Activated T-helper 2 cell treated with anti-CD3 and anti-CD28 coated beads, Interferon-gamma antibody, Interleukin-2, Interleukin-4, amounts not matched to agents 10 μg/mL and 5 μg/mL and 100 μg/mL, durations not matched to agents 14 hours and 24 hours and 36 hours (primary cell): ENCODE measurements at regions not wholly inside any gene's neighbourhood (a gene's known extent, or its start where the extent isn't known, plus 50 kb on each side); places are given as distances from the start of the nearest gene placed in this dataset.

Experiments used
- DNase-seq: peaks from one replicate; pipeline ENCODE4 v3.0.0; 2021; ENCODE audit warnings: low spot score
- H3K27ac Mint-ChIP-seq: one replicate; pipeline ENCODE4 v1.8.0; 2021; ENCODE audit warnings: mixed read lengths
- H3K27me3 Mint-ChIP-seq: one replicate; pipeline ENCODE4 v1.8.0; 2021; ENCODE audit warnings: low read depth, mixed read lengths
- H3K36me3 Mint-ChIP-seq: one replicate; pipeline ENCODE4 v1.8.0; 2021; ENCODE audit warnings: low read depth, mixed read lengths
- H3K4me1 Mint-ChIP-seq: one replicate; pipeline ENCODE4 v1.8.0; 2021; ENCODE audit warnings: low read depth, mixed read lengths
- H3K4me3 Mint-ChIP-seq: one replicate; pipeline ENCODE4 v1.8.0; 2021; ENCODE audit warnings: low read depth, mild to moderate bottlenecking, moderate library complexity, mixed read lengths
- H3K9me3 Mint-ChIP-seq: one replicate; pipeline ENCODE4 v1.8.0; 2021; ENCODE audit warnings: mixed read lengths
- intact Hi-C: fragments of 100-400 bp; cut with micrococcal nuclease; formaldehyde crosslinking; loops from one replicate; pipeline ENCODE4 v1.15.1; 2023

DNA sequence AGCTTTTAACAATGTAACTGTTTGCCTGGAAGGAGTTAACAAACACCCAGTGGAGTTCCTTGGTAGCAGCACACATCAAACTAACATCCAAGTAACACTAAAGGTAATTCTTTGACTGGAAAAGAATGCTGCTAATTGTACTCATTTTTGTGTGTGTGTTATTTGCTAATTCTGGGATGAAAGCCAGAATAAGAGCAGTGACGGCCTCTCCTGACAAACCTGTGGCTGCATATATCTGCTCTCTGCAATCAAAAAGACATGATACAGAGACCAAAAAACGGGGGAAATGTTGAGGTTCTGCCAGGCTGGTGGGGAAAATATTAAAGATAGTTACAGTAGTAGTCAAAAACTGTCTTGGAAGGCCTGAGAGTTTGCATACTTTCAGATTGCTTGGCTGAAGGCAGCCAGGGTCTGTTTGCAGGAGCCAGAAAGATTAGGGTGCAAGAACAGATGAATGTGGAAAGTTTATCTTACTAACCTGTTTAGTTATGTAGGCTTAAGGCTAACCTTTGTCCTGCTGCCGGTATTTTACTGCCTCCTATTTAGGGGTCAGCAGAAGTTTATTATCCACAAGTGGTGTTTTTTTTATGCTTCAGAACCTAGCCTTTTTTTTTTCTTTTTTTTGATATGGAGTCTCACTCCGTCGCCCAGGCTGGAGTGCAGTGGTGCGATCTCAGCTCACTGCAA is 325.6 kb upstream of the RBMY1B start:
- no peak for DNase-seq
- Mint-ChIP-seq H3K4me3 (no peak overlapping the region), H3K4me1 (peaks cover 19% of the 10 kb centered on the region), H3K27ac (no peak overlapping the region), H3K36me3 (no peaks in the 10 kb centered on the region), H3K9me3 (no peaks in the 10 kb centered on the region), H3K27me3 (no peaks in the 10 kb centered on the region)
- intact Hi-C loops, result no loop called here

DNA sequence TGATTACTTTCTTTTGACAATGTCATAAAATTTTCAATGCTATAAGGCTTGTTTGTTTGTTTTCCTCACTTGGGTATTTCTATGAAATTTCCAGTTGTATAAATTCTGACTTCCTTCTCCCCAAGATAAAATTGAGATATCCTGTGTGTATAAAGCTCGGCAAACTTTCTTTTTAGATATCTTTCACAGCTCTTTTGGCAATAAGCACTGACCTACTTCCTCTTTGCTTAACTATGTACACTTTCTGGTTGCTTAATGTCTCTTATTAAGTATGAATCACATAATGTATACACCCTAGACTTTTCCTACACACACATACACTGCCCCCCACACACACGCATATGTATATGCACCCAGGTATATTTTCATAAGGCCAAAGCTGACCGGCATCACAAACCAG is 318.4 kb upstream of the RBMY1B start:
- DNase-seq, result no peak
- intact Hi-C loops, result no loop called here
- H3K36me3 Mint-ChIP-seq, result peaks cover 35% of the 10 kb centered on the region
- no peak overlapping the region for H3K4me3 Mint-ChIP-seq
- H3K9me3 Mint-ChIP-seq, result no peaks in the 10 kb centered on the region
- no peak overlapping the region for H3K27ac Mint-ChIP-seq
- peaks cover 17% of the 10 kb centered on the region for H3K4me1 Mint-ChIP-seq
- no peaks in the 10 kb centered on the region for H3K27me3 Mint-ChIP-seq

DNA sequence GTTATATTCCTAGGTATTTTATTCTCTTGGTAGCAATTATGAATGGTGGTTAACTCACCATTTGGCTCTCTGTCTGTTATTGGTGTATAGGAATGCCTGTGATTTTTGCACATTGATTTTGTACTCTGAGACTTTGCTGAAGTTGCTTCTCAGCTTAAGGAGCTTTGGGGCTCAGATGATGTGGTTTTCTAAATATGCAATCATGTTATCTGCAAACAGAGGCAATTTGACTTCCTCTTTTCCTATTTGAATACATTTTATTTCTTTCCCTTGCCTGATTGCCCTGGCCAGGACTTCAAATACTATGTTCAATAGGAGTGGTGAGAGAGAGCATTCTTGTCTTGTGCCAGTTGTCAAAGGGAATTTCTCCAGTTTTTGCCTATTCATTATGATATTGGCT is 310.9 kb upstream of the RBMY1B start:
- DNase-seq, result no peak
- Mint-ChIP-seq H3K9me3 (no peaks in the 10 kb centered on the region), H3K36me3 (peaks cover 42% of the 10 kb centered on the region), H3K27ac (no peak overlapping the region), H3K4me3 (no peak overlapping the region), H3K4me1 (peaks cover 9% of the 10 kb centered on the region), H3K27me3 (no peaks in the 10 kb centered on the region)
- intact Hi-C loops, result no loop called here

DNA sequence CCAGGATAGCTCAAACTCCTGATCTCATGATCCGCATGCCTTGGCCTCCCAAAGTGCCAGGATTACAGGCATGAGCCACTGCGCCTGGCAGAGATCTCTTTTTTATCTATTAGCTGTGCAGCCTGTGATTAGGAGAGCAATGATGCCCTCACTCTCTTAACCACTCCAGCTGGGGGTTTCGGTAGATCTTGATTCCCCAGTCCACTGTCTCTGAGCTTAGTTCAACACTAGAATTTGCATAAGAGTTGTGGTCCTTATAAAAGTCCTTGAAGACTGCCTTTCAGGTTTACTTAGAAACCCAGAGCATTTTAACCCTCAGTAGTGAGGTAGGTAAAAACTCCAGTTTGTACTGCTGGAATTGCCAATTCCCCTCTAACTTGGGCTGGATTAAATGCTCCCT is 283.3 kb upstream of the RBMY1B start:
- intact Hi-C loops, result no loop called here
- no peak overlapping the region for H3K27ac Mint-ChIP-seq
- no peaks in the 10 kb centered on the region for H3K27me3 Mint-ChIP-seq

DNA sequence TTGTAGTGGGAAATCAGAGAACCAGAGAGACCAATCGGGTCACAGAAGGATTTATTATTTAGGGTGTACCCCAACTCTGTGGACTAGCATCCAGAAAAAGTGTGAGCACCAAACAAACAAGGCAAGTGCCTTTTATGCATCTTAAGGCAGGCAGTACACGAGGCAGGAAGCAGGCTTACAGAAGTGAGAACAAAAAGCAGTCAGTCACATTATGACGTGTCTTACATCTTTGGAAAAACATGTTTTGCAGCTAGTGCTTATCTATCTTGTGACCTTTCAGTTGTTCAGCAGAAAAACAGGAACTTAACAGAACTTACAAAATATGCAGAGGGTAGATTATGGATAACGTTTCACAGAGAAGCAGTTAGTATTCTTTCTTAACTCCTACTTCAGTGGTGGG is 270.9 kb upstream of the RBMY1B start:
- peak overlapping the region; percentile 16 for H3K4me3 Mint-ChIP-seq
- DNase-seq, result peak; percentile 40
- intact Hi-C loops, result loop anchor here (1.0 to 5.0 kb wide), 7 partner anchors 8 to 663 kb away; partner anchors contain the start of gene EIF1AY
- H3K27me3 Mint-ChIP-seq, result no peaks in the 10 kb centered on the region
- H3K36me3 Mint-ChIP-seq, result peaks cover 58% of the 10 kb centered on the region
- peaks cover 23% of the 10 kb centered on the region for H3K9me3 Mint-ChIP-seq
- peaks cover 52% of the 10 kb centered on the region for H3K4me1 Mint-ChIP-seq
- H3K27ac Mint-ChIP-seq, result peak overlapping the region; percentile 98

More for the DNA sequence above, 283.3 kb upstream of the RBMY1B start:
- no peak for DNase-seq
- Mint-ChIP-seq H3K4me3 (no peak overlapping the region), H3K36me3 (no peaks in the 10 kb centered on the region), H3K9me3 (peaks cover 2% of the 10 kb centered on the region), H3K4me1 (peaks cover 10% of the 10 kb centered on the region)

DNA sequence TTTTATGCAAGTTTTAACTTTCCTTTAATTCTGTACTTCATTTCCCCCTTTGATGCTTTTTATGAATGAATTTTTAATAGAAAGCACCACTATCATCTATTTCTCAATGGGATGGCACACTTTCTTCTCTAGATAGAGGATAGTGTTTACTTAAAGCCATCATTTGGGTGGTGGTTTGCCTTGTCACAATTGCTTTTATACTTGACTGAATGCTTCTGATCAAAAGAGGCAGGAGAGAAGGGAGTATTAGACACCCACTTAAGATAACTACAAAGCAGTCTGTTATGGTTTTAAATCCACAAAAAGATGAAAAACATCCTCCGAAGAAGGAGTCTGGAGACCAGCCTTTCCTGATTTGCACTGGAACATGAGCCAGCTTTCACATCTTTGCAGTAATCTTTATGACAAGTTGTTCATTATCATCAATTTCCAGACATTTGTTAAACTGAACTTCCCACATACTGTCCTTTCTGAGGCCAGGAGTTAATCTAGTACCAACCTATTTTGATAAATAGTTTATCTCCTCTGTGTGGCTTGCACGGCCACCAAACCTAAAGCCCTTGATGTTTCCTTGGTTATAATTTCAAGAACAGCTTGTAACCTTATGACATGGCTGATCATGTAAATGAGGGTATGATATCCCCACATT is 270.4 kb upstream of the RBMY1B start:
- H3K27me3 Mint-ChIP-seq, result no peaks in the 10 kb centered on the region
- intact Hi-C loops, result loop anchor here (1.0 to 5.0 kb wide), 7 partner anchors 8 to 663 kb away; partner anchors contain the start of gene EIF1AY
- peaks cover 61% of the 10 kb centered on the region for H3K36me3 Mint-ChIP-seq
- H3K4me3 Mint-ChIP-seq, result peak overlapping the region; percentile 26
- H3K9me3 Mint-ChIP-seq, result peaks cover 23% of the 10 kb centered on the region
- peaks cover 57% of the 10 kb centered on the region for H3K4me1 Mint-ChIP-seq
- H3K27ac Mint-ChIP-seq, result peak overlapping the region; percentile 98
- no peak for DNase-seq

DNA sequence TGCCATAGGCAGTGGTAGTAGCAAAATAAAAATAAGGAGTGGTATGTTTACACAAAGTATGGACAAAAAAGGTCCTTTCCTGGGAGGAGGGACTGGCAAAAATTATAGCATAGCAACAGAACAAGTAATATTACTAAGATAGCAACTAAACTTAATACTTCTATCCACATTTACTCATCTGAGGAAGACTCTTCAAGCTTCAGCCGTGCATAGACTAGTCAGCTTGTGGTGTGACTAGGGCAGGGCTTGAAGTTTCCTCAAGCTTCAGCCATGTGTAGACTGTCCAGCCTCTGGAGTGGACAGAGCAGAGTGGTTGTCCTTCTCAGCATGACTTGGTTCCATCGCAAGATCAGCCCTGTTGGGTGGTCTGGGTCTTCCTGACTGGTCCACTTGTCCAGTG is 268.3 kb upstream of the RBMY1B start:
- H3K27me3 Mint-ChIP-seq, result no peaks in the 10 kb centered on the region
- DNase-seq, result no peak
- H3K4me1 Mint-ChIP-seq, result peaks cover 65% of the 10 kb centered on the region
- peaks cover 59% of the 10 kb centered on the region for H3K36me3 Mint-ChIP-seq
- H3K4me3 Mint-ChIP-seq, result no peak overlapping the region
- intact Hi-C loops, result loop anchor here (5.0 kb wide), 5 partner anchors 60 to 665 kb away; partner anchors contain the start of gene EIF1AY
- H3K9me3 Mint-ChIP-seq, result peaks cover 20% of the 10 kb centered on the region
- peak overlapping the region; percentile 98 for H3K27ac Mint-ChIP-seq

DNA sequence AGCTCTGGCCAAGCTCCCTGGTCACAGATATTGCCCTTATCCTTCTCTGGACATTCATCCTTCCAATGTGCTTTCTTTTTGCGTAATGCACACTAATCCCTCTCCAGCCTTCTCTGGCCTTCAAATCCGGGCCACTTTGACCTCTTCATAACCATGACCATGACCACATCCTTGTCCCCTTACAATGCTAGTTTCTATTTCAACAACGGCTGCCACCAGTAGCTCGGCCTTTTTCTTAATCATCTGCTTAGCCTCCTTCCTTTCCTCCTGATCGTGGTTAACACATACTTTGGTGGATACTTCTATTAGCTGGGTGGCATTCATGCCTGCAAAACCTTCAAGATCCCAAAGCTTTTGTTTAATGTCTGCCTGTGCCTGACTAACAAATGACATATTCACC is 264.4 kb upstream of the RBMY1B start:
- no peak for DNase-seq
- H3K36me3 Mint-ChIP-seq, result peaks cover 32% of the 10 kb centered on the region
- no peaks in the 10 kb centered on the region for H3K9me3 Mint-ChIP-seq
- intact Hi-C loops, result no loop called here
- no peaks in the 10 kb centered on the region for H3K27me3 Mint-ChIP-seq
- H3K4me3 Mint-ChIP-seq, result no peak overlapping the region
- H3K4me1 Mint-ChIP-seq, result peaks cover 59% of the 10 kb centered on the region
- H3K27ac Mint-ChIP-seq, result peak overlapping the region; percentile 67

DNA sequence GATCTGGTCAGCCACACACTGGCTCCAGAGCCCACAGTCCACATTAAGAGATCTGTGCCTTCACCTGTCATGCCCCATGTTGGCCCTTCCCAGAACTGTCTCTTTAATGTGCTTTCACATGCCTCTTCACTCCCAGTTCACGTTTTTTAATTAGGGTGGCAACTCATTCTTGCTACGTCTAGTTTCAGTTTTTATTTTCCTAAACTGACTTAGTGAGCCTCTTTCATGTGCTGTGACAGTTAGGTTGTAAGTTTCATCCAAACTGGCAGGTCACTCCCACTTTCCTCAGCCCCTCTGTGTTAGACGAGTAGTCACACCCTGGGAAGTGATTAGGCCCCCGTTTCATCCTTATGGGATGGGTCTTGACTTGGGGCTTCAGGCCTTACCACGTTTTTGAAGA is 262.5 kb upstream of the RBMY1B start:
- intact Hi-C loops, result loop anchor here (1.0 kb wide), 1 partner anchor 8 kb away; no protein-coding TSS in a partner anchor
- DNase-seq, result no peak
- peaks cover 22% of the 10 kb centered on the region for H3K36me3 Mint-ChIP-seq
- H3K4me3 Mint-ChIP-seq, result peak overlapping the region; percentile 75
- H3K9me3 Mint-ChIP-seq, result no peaks in the 10 kb centered on the region
- H3K27me3 Mint-ChIP-seq, result no peaks in the 10 kb centered on the region
- H3K27ac Mint-ChIP-seq, result peak overlapping the region; percentile 99
- peaks cover 48% of the 10 kb centered on the region for H3K4me1 Mint-ChIP-seq

DNA sequence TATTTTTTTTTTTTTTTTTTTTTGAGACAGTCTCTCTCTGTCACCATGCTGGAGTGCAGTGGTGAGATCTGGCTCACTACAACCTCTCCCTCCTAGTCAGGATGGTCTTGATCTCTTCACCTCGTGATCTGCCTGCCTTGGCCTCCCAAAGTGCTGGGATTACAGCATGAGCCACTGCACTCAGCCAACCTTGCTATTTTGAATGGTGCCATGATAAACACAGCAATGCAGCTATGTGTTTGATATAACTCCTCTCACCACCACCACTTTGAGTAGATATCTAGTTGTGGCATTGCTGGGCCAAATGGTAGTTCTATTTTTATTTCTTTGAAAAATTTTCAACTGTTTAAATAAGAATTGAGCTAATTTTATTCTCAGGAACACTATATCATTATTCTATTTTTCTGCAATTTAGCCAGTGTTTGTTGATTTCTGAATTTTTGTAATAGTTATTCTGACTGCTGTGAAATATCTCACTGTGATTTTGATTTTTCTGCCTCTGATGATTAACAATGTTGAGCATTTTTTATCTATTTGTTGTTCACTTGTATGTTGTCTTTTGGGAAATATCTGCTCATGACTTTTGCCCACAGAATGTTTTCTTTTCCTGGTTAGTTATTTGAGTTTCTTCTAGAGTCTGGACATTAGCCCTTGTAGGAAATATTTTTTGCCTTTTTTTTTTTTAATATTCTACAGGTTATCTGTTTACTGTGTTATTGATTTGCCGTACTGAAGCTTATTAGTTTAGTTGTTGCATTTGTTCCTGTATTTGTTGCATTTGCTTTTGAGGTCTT is 257.5 kb upstream of the RBMY1B start:
- intact Hi-C loops, result no loop called here
- DNase-seq, result no peak
- H3K9me3 Mint-ChIP-seq, result no peaks in the 10 kb centered on the region
- peaks cover 18% of the 10 kb centered on the region for H3K36me3 Mint-ChIP-seq
- peaks cover 32% of the 10 kb centered on the region for H3K4me1 Mint-ChIP-seq
- H3K27me3 Mint-ChIP-seq, result no peaks in the 10 kb centered on the region
- peak overlapping the region; percentile 89 for H3K4me3 Mint-ChIP-seq
- peak overlapping the region; percentile 73 for H3K27ac Mint-ChIP-seq

DNA sequence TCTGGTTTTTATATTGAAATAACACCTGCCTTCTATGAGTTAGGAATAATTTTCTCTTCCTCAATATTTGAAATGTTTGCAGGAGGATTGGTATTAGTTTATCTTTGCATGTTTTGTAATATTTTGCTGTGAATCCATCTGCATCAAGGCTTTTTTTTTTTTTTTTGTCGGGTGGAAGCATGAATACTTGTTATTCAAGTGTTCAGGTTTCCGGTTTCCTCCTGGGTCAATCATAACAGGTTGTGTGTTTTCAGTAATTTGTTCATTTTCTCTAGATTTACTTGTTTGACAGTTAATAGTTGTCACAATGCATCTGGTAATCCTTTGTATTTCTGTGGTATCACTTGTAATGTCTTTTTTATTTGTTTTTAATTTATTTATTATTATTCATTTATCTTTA is 256.7 kb upstream of the RBMY1B start:
- H3K4me3 Mint-ChIP-seq, result peak overlapping the region; percentile 89
- peaks cover 18% of the 10 kb centered on the region for H3K36me3 Mint-ChIP-seq
- peak overlapping the region; percentile 93 for H3K27ac Mint-ChIP-seq
- no peak for DNase-seq
- no peaks in the 10 kb centered on the region for H3K27me3 Mint-ChIP-seq
- intact Hi-C loops, result no loop called here
- H3K4me1 Mint-ChIP-seq, result peaks cover 26% of the 10 kb centered on the region
- H3K9me3 Mint-ChIP-seq, result no peaks in the 10 kb centered on the region

DNA sequence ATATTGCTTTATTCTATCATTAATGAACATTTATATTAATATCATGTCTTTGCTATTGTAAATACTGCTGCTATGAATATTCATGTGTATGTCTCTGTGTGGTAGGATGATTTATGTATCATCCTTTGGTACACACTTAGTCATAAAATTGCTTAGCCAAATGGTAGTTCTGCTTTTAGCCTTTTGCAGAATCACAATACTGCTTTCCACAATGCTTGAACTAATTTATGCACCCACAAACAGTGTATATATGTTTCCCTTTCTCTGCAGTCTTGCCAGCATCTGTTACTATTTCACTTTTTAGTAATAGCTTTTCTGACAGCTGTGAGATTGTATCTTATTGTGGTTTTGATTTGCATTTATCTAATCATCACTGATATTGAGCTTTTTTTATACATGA is 254.3 kb upstream of the RBMY1B start:
- Mint-ChIP-seq H3K27ac (peak overlapping the region; percentile 81), H3K9me3 (no peaks in the 10 kb centered on the region), H3K36me3 (peaks cover 18% of the 10 kb centered on the region), H3K4me3 (peak overlapping the region; percentile 71), H3K27me3 (no peaks in the 10 kb centered on the region), H3K4me1 (peaks cover 37% of the 10 kb centered on the region)
- intact Hi-C loops, result loop anchor here (2.0 to 5.0 kb wide), 4 partner anchors 16 to 260 kb away; no protein-coding TSS in a partner anchor
- no peak for DNase-seq
